CD14-positive monocyte (primary cell): ENCODE measurements at regions not wholly inside any gene's neighbourhood (a gene's known extent, or its start where the extent isn't known, plus 50 kb on each side); places are given as distances from the start of the nearest gene placed in this dataset.

Experiments used
- DNase-seq, 3 donors: peaks; one replicate each; pipeline ENCODE4 v3.0.0-alpha.2; 2011 to 2022
- H2AFZ ChIP-seq: 2 replicates; pipeline ENCODE4 v1.6.0; 2012; ENCODE audit warnings: mild to moderate bottlenecking, low read depth, low read length, inconsistent platforms; ENCODE audit not compliant: insufficient read depth, poor library complexity, severe bottlenecking
- H3K27ac ChIP-seq, 2 donors: 1 replicate in 1 of 2; 2 replicates in 1 of 2; pipeline ENCODE4 v1.5.1; 2012 to 2013; ENCODE audit warnings: low read length in 2 of 2, control low read depth in 1 of 2, inconsistent platforms in 1 of 2, low read depth in 1 of 2, mild to moderate bottlenecking in 1 of 2
- H3K27me3 ChIP-seq, 2 donors: one replicate each; pipeline versions ENCODE4 v1.6.0 to v1.6.1; 2011 to 2013; ENCODE audit warnings: low read length in 2 of 2; ENCODE audit not compliant: control insufficient read depth in 2 of 2, insufficient read depth in 2 of 2
- H3K36me3 ChIP-seq, 2 donors: replicated peaks in 1 of 2; 1 replicate in 1 of 2; 2 replicates in 1 of 2; pipeline versions ENCODE4 v1.5.1 to v1.6.1; 2012 to 2013; ENCODE audit warnings: low read length in 2 of 2, control low read depth in 1 of 2, inconsistent platforms in 1 of 2, mild to moderate bottlenecking in 1 of 2; ENCODE audit not compliant: insufficient read depth in 2 of 2, control insufficient read depth in 1 of 2
- H3K4me1 ChIP-seq, 2 donors: 1 replicate in 1 of 2; 2 replicates in 1 of 2; pipeline versions ENCODE4 v1.5.1 to v1.6.1; 2012 to 2013; ENCODE audit warnings: low read length in 2 of 2, control low read depth in 1 of 2, inconsistent platforms in 1 of 2, mild to moderate bottlenecking in 1 of 2, moderate library complexity in 1 of 2; ENCODE audit not compliant: insufficient read depth in 2 of 2, control insufficient read depth in 1 of 2
- H3K4me2 ChIP-seq: replicated peaks from 2 replicates; pipeline ENCODE3; 2012; ENCODE audit warnings: low read length, moderate library complexity, mild to moderate bottlenecking; ENCODE audit not compliant: poor library complexity, severe bottlenecking; ENCODE audit errors: extremely low read depth
- H3K4me3 ChIP-seq, 3 experiments: fragments of 200-600 bp in 1 of 3; sonication (generic) in 1 of 3; replicated peaks in 1 of 3; 1 replicate in 2 of 3; 2 replicates in 1 of 3; pipeline ENCODE4 v1.5.1; 2011 to 2013; ENCODE audit warnings: low read length in 3 of 3, mild to moderate bottlenecking in 3 of 3, control low read depth in 2 of 3, low read depth in 2 of 3, inconsistent platforms in 1 of 3, moderate library complexity in 1 of 3
- H3K79me2 ChIP-seq: 2 replicates; pipeline ENCODE4 v1.6.0; 2012; ENCODE audit warnings: mild to moderate bottlenecking, control low read depth, inconsistent platforms, low read length, moderate library complexity; ENCODE audit not compliant: insufficient read depth
- H3K9ac ChIP-seq: 2 replicates; pipeline ENCODE4 v1.6.0; 2017; ENCODE audit warnings: low read length, mild to moderate bottlenecking; ENCODE audit not compliant: insufficient read depth, poor library complexity, severe bottlenecking
- H3K9me3 ChIP-seq, 2 donors: replicated peaks in 1 of 2; 1 replicate in 1 of 2; 2 replicates in 1 of 2; pipeline versions ENCODE4 v1.5.1 to v1.6.1; 2012 to 2013; ENCODE audit warnings: low read length in 2 of 2, control low read depth in 1 of 2; ENCODE audit not compliant: control insufficient read depth in 1 of 2, insufficient read depth in 1 of 2
- H4K20me1 ChIP-seq: 2 replicates; pipeline ENCODE4 v1.6.0; 2012; ENCODE audit warnings: mild to moderate bottlenecking, low read length, control low read depth, moderate library complexity; ENCODE audit not compliant: insufficient read depth
- H3K27ac Mint-ChIP-seq, 7 donors: one replicate each; pipeline ENCODE4 v1.8.0; 2020; ENCODE audit warnings: mild to moderate bottlenecking in 7 of 7, mixed read lengths in 7 of 7, moderate library complexity in 6 of 7, inconsistent platforms in 2 of 7
- H3K27me3 Mint-ChIP-seq, 3 donors: one replicate each; pipeline ENCODE4 v1.8.0; 2021 to 2022; ENCODE audit warnings: low read depth in 3 of 3, mild to moderate bottlenecking in 3 of 3, mixed read lengths in 3 of 3, moderate library complexity in 3 of 3, inconsistent platforms in 1 of 3
- H3K36me3 Mint-ChIP-seq, 2 donors: one replicate each; pipeline ENCODE4 v1.8.0; 2020; ENCODE audit warnings: mixed read lengths in 2 of 2, inconsistent platforms in 1 of 2, mild to moderate bottlenecking in 1 of 2
- H3K4me1 Mint-ChIP-seq: one replicate; pipeline ENCODE4 v1.8.0; 2020; ENCODE audit warnings: mild to moderate bottlenecking, mixed read lengths
- H3K4me3 Mint-ChIP-seq, 2 donors: one replicate each; pipeline ENCODE4 v1.8.0; 2020; ENCODE audit warnings: mild to moderate bottlenecking in 2 of 2, mixed read lengths in 2 of 2, moderate library complexity in 1 of 2
- H3K9me3 Mint-ChIP-seq, 7 donors: one replicate each; pipeline ENCODE4 v1.8.0; 2020 to 2022; ENCODE audit warnings: mixed read lengths in 7 of 7, mild to moderate bottlenecking in 6 of 7, moderate library complexity in 6 of 7, inconsistent platforms in 2 of 7
- WGBS: methylation state at CpG from one replicate; pipeline ENCODE4 v1.1.5; 2013; ENCODE audit warnings: missing lambda C conversion rate; ENCODE audit not compliant: insufficient coverage; 5-methylcytosine and 5-hydroxymethylcytosine counted together
- intact Hi-C, 2 donors: fragments of 100-400 bp; cut with micrococcal nuclease; formaldehyde crosslinking; loops; one replicate each; pipeline versions ENCODE4 v1.15.0 to v1.15.1; 2023
- TF ChIP-seq, protein P1 (sequence below): fragments of 200-600 bp; IDR thresholded peaks from one replicate; pipeline ENCODE4 v1.8.0; 2022; ENCODE audit warnings: antibody characterized with exemption, mild to moderate bottlenecking

- Histone ChIP-seq H3K4me1 (no peaks in the 10 kb centered on the region), H3K27me3 (no peaks in the 10 kb centered on the region), H3K9ac (no peak overlapping the region), H3K79me2 (no peaks in the 10 kb centered on the region), H3K4me3 (no peak overlapping the region), H3K4me2 (no peak overlapping the region), H3K9me3 (peaks cover 0 to 23% of the 10 kb centered on the region in 2 donors), H3K27ac (no peak overlapping the region), H4K20me1 (no peaks in the 10 kb centered on the region), H3K36me3 (no peaks in the 10 kb centered on the region), H2AFZ (no peak overlapping the region)
- Mint-ChIP-seq H3K9me3 (peaks cover 2 to 10% (median 7%) of the 10 kb centered on the region in 7 donors), H3K27me3 (peaks cover 0 to 9% (median 1%) of the 10 kb centered on the region in 3 donors), H3K4me3 (no peak overlapping the region), H3K36me3 (no peaks in the 10 kb centered on the region), H3K27ac (no peak overlapping the region), H3K4me1 (no peaks in the 10 kb centered on the region)
- intact Hi-C loops, result no loop called here
- TF ChIP-seq, protein P1, sequence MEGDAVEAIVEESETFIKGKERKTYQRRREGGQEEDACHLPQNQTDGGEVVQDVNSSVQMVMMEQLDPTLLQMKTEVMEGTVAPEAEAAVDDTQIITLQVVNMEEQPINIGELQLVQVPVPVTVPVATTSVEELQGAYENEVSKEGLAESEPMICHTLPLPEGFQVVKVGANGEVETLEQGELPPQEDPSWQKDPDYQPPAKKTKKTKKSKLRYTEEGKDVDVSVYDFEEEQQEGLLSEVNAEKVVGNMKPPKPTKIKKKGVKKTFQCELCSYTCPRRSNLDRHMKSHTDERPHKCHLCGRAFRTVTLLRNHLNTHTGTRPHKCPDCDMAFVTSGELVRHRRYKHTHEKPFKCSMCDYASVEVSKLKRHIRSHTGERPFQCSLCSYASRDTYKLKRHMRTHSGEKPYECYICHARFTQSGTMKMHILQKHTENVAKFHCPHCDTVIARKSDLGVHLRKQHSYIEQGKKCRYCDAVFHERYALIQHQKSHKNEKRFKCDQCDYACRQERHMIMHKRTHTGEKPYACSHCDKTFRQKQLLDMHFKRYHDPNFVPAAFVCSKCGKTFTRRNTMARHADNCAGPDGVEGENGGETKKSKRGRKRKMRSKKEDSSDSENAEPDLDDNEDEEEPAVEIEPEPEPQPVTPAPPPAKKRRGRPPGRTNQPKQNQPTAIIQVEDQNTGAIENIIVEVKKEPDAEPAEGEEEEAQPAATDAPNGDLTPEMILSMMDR, result no peak
- no peak for DNase-seq
- 66% methylated on average over 4 of the region's 4 CpGs for WGBS
Observed at GRCh38 chr11:109695696-109696095, 273.7 kb downstream of the C11orf87 start.

DNA sequence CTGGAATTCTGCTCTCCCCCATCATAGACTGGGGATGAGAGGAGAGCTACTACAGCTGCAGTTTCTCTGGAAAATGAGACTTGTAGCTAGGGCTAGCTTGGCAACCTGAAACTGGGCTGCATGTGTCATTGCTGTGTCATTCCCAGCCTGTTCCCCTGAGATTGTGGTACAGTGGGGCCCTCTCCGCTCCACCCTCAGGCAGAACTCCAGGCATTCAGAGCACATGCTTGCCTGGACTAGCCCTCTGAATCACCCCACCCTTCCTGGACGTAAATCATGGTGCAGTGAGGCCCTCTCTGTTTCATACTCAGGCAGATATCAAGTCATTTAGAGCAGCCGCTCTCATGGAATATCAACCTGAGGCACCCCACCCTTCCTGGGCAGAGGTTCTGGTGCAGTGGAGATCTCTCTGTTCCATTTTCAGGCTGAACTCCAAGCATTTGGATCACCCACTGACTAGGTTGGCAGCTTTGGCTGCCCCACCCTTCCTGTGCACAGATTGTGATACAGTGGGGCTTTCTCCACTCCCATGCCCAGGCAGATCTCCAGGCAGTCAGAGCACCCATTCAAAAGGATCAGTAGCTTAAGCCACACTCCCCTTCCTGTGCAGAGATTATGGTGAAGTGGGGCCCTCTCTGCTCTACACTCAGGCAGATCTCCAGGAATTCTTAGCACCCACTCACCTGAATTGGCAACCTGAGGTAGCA lies 274.4 kb downstream of the C11orf87 start:
- H3K4me2 ChIP-seq, result no peak overlapping the region
- H3K36me3 ChIP-seq, result no peaks in the 10 kb centered on the region
- Mint-ChIP-seq H3K4me3 (no peak overlapping the region), H3K4me1 (no peaks in the 10 kb centered on the region), H3K9me3 (peaks cover 2 to 10% (median 7%) of the 10 kb centered on the region in 7 donors), H3K27me3 (peaks cover 0 to 9% (median 1%) of the 10 kb centered on the region in 3 donors), H3K27ac (no peak overlapping the region), H3K36me3 (no peaks in the 10 kb centered on the region)
- WGBS, result 83% methylated on average over 3 of the region's 3 CpGs
- DNase-seq, result no peak
- H2AFZ ChIP-seq, result no peak overlapping the region
- intact Hi-C loops, result no loop called here
- TF ChIP-seq, protein P1, result no peak
- no peaks in the 10 kb centered on the region for H3K79me2 ChIP-seq
- no peak overlapping the region for H3K27ac ChIP-seq
- H4K20me1 ChIP-seq, result no peaks in the 10 kb centered on the region
- no peaks in the 10 kb centered on the region for H3K4me1 ChIP-seq
- H3K9ac ChIP-seq, result no peak overlapping the region
- no peaks in the 10 kb centered on the region for H3K27me3 ChIP-seq
- peaks cover 0 to 23% of the 10 kb centered on the region in 2 donors for H3K9me3 ChIP-seq
- no peak overlapping the region for H3K4me3 ChIP-seq
